Jurkat, Clone E6-1 (cell line): ENCODE measurements at regions not wholly inside any gene's neighbourhood (a gene's known extent, or its start where the extent isn't known, plus 50 kb on each side); places are given as distances from the start of the nearest gene placed in this dataset.
"Not testable (repeated sequence)": the region's sequence is repeated elsewhere in the genome, so short reads cannot be mapped to it uniquely, and the experiment has no call there.

Source experiments
- DNase-seq: peaks from one replicate; pipeline ENCODE4 v3.0.0-alpha.2; 2011; ENCODE audit warnings: low read depth, low spot score
- H3K4me3 ChIP-seq: 2 replicates; pipeline ENCODE4 v1.5.1; 2011; ENCODE audit warnings: mild to moderate bottlenecking, low read length, control low read depth, moderate library complexity

GRCh38 chr3:124646186-124646585 lies 84.1 kb upstream of the UMPS start:
- not testable (repeated sequence) for H3K4me3 ChIP-seq, DNase-seq

- no peak for DNase-seq
- no peak overlapping the region for H3K4me3 ChIP-seq
Observed at GRCh38 chr3:124648551-124648950, 81.7 kb upstream of the UMPS start.

DNA sequence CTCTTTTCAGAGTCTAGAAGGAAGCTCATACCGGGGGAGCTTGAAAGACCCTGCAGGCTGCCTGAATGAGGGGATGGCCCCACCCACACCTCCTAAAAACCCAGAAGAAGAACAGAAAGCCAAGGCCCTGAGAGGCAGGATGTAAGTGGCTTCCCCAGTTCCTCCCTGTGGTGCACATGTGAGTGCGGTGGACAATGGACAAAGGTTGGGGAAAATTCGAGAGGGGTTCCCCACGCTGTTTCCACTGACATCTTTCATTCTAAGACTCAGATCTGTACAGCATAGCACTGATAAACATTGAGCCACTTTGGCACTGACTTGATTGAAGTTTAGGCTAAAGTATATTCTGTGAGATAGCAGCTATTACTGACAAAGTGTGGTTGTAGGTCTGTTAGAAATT lies 79.5 kb upstream of the UMPS start:
- no peak overlapping the region for H3K4me3 ChIP-seq
- DNase-seq = no peak

DNA sequence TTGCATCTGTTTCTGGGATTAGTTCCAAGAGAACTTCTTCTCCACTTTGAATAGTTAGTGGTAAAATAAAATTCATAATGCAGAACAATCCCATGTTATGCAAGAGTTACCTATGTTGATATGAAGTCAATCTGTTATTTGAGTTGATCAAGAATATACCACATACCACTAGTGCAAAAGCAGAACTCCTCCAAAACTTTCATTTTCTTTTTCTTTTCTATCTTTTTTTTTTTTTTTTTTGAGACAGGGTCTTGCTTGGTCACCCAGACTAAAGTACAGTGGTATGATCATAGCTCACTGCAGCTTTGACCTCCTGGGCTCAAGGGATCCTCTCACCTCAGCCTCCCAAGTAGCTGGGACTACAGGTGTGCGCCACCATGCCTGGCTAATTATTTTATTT lies 78.8 kb upstream of the UMPS start:
- DNase-seq, H3K4me3 ChIP-seq: not testable (repeated sequence)

DNA sequence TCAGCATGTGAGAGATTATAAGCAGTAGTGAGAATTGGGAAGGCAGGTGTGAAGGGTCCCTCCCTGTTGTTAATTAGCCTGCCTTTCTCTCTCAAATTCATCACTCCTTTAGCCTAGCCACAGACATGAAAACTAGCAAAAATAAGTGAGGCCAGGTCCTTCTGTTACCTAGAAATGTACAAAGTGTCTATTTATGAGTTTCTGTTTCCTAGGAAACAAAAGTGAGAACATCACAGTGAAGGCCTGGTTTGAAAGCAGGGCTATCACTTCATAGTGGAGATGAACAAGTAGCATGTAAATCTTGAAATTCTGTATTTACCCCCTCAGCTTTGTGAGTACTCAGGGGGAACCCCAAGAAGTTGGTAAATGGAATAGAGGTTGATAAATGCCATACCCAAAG lies 78.2 kb upstream of the UMPS start:
- no peak for DNase-seq

DNA sequence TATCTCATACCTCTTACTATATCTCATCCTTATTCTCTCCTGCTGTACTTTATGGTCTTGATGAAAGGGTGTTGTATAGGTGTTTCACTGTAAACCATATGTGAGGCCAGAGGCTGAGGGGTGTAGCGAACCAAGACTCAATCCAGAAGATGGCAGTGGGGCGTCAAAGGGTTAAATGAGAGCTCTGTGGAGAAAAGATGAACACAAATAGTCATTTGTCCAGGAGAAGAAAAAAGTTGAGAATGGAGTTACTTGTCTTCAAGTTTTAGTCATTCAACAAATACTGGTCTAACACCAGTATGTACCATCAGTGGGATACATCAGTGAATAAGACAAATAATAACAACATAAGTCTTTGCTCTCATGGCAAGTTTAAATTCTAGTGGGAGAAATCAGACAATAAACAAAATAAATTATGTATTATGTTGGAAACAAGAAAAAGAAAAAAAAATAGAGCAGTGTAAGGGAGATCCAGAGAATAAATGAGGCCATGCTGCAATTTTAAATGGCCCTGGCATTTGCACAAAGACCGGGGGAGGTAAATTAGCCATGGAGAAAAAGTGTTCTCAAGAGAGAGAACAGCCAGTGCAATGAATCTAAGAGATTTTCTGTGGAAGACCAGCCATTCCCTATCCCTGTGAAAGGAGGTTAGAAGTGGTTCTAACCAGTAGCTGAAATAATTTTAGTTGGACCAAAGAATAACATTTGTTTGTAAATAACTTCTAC lies 77.0 kb upstream of the UMPS start:
- no peak for DNase-seq

More for the DNA sequence above, 78.2 kb upstream of the UMPS start:
- H3K4me3 ChIP-seq = no peak overlapping the region

GRCh38 chr3:124653797-124654469 lies 76.3 kb upstream of the UMPS start:
- DNase-seq = no peak
- H3K4me3 ChIP-seq = no peak overlapping the region

More for the DNA sequence above, 77.0 kb upstream of the UMPS start:
- H3K4me3 ChIP-seq = no peak overlapping the region

DNA sequence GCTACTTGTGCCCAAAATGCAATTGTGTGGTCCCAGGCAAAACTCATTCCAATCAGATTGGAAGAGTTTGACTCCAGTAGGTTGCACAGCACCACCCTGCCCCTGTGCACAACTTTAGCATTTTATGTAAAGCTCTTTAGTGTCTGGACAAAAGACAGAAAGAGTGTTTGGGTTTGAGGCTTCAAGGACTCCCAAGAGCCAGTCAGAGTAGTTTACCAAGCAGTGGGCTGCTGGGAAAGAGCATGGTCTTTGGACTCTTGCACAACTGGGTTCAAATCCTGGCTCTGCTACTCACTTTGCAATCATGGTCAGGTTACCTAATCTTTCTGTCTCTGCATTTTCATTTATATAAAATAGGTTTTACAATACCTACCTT lies 75.8 kb upstream of the UMPS start:
- no peak overlapping the region for H3K4me3 ChIP-seq
- DNase-seq = no peak

DNA sequence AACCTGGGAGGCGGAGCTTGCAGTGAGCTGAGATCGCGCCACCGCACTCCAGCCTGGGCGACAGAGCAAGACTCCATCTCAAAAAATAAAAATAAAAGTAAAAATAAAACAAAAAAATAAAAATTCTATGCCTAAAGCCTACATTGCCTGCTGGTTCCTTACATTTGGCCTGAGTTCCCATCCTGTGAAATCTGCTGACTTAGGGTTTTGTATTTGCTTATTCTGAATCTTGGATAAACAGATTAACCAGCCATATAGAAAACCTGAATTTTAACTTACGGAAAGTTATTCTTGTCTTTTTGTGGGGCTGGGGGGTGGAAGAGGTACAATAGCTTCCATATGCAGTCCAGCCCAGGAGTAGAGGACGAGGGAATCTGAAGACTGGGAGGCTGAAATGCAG lies 73.7 kb upstream of the UMPS start:
- H3K4me3 ChIP-seq = no peak overlapping the region
- no peak for DNase-seq

DNA sequence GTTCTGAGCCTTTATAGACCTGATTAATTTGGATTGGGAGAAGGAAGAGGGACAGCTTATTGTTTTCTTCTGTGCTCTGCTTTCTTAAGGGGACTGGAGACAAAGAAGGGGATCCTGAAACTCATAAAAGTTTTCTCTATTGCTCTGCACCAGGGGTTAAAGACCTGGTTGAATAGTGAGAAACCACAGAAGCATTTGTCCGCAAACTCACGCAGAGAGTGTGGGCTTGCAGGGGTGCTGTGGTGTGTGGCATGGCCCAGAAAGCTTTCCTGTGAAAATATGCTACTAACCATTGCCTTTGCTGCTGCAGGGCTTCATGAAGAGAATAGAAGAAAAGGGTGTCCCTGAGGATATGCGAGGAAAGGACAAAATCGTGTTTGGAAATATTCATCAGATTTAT lies 73.1 kb upstream of the UMPS start:
- DNase-seq = no peak
- no peak overlapping the region for H3K4me3 ChIP-seq

GRCh38 chr3:124658270-124658669 lies 72.0 kb upstream of the UMPS start:
- DNase-seq = no peak

GRCh38 chr3:124659175-124659574 lies 71.1 kb upstream of the UMPS start:
- H3K4me3 ChIP-seq = no peak overlapping the region
- no peak for DNase-seq

More at GRCh38 chr3:124658270-124658669, 72.0 kb upstream of the UMPS start:
- H3K4me3 ChIP-seq = no peak overlapping the region

DNA sequence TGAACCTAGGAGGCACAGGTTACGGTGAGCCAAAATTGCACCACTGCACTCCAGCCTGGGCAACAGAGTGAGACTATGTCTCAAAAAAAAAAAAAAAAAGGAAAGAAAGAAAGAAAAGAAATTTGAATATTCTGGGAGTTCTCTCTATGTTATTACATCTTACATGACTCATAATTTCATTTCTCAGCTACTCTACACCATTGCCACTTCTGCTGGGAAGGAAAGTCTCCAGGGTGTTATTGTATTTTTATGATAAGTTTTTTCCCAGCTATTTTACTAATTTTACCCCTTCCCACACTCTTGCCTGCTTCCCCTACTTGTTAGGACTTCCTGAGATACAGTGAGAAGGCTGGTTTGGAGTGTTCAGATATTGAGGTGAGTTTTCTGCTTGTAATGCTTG lies 69.7 kb upstream of the UMPS start:
- H3K4me3 ChIP-seq = no peak overlapping the region
- DNase-seq = no peak

- DNase-seq = no peak
- H3K4me3 ChIP-seq = no peak overlapping the region
Observed at GRCh38 chr3:124663690-124664089, 66.6 kb upstream of the UMPS start.

- no peak for DNase-seq
- H3K4me3 ChIP-seq = no peak overlapping the region
Observed at GRCh38 chr3:124664804-124665203, 65.4 kb upstream of the UMPS start.

- DNase-seq = no peak
- no peak overlapping the region for H3K4me3 ChIP-seq
Observed at GRCh38 chr3:124666067-124666466, 64.2 kb upstream of the UMPS start.

- no peak for DNase-seq
- no peak overlapping the region for H3K4me3 ChIP-seq
Observed at GRCh38 chr3:124669470-124669869, 60.8 kb upstream of the UMPS start.

GRCh38 chr3:124671106-124671505 lies 59.1 kb upstream of the UMPS start:
- no peak overlapping the region for H3K4me3 ChIP-seq
- DNase-seq = peak; percentile 4

DNA sequence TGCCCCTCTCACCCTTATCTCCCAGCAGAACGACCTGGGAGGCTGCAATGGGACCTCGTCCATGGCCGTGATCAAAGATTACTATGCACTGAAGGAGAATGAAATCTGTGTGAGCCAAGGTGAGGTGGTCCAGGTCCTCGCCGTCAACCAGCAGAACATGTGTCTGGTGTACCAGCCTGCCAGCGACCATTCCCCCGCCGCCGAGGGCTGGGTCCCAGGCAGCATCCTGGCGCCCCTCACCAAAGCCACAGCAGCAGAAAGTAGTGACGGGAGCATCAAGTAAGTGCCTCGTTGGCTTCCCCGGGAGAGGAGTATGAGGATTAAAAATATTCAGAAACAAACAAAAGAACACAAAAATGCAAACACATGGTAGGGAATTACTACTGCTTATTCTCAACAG lies 55.9 kb upstream of the UMPS start:
- no peak overlapping the region for H3K4me3 ChIP-seq
- no peak for DNase-seq

- no peak for DNase-seq
- H3K4me3 ChIP-seq = no peak overlapping the region
Observed at GRCh38 chr3:124676236-124676635, 54.0 kb upstream of the UMPS start.

GRCh38 chr3:124679048-124679638 lies 51.1 kb upstream of the UMPS start:
- no peak overlapping the region for H3K4me3 ChIP-seq
- DNase-seq = no peak
